Smooth muscle cell of the brain vasculature (primary cell): ENCODE measurements at regions not wholly inside any gene's neighbourhood (a gene's known extent, or its start where the extent isn't known, plus 50 kb on each side); places are given as distances from the start of the nearest gene placed in this dataset.

Experiments used
- DNase-seq: peaks from one replicate; pipeline ENCODE4 v3.0.0-alpha.2; 2012; ENCODE audit warnings: low read depth, low spot score

DNA sequence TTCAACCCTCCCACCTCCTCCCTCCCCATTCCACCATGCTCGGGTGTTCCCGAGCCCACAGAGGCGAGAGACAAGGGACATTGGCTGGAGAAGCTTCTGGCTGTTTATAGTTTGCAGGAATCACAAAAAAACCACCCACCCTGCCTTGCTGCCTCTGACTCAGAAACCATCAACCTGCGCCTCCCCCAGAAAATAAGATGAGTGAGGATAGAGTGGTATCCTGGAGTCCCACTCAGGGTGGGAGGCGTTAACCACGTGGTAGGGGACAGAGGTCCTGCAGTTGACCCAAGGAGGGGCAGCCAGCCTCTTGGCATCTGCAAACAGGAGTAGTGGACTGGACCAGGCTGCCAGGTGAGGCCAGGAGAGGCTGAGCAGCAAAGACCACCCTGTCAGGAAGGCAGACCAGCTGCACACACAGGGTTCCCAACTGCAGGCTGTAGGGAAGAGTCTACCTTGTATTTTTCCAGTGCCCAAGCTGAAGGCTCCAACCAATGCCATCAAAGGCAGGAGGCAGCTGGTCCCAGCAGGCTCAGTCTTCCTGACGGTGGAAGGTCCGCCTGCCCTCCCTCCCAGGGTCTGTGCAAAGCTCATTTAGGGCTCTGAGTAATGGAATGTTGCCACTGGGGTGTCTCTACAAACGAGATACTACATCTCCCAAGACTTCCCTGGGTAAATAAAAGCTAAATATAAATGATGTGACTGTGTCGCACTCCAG lies 201.5 kb upstream of the TNRC6C start:
- DNase-seq, result no peak

DNA sequence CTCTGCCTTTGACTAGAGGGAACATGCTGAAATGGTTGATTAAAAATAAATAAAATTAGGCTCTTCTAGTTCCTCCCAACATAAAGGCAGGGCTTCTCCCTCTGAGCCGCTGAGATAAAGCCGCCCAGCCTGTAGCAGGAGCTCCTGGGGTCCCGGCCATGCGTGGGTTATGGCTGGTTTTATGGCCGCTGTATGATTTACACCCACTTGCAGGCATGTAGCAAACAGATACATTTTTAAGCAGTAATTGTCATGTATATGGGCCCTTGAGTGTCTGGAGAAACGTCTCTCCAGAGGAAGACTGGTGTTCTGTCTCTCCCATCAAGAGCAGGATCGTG lies 201.0 kb upstream of the TNRC6C start:
- no peak for DNase-seq

DNA sequence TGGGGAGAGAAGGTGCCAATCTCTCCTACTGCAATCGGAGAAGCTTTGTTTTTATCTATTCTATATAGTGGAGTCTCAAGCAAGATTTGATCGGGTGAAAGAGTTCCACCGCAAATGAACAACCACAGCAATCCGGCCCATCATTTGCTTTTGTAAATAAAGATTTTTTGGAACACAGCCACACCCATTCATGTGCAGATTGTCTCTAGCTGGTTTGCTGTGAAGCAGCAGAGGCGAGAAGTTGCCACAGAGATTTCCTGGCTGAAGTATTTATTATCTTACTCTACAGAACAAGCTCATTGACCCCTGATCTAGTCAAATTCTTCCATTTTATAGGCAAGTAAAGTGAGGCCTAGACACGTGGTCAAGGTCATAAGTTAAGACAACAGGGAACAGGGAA lies 195.5 kb upstream of the TNRC6C start:
- DNase-seq, result no peak

DNA sequence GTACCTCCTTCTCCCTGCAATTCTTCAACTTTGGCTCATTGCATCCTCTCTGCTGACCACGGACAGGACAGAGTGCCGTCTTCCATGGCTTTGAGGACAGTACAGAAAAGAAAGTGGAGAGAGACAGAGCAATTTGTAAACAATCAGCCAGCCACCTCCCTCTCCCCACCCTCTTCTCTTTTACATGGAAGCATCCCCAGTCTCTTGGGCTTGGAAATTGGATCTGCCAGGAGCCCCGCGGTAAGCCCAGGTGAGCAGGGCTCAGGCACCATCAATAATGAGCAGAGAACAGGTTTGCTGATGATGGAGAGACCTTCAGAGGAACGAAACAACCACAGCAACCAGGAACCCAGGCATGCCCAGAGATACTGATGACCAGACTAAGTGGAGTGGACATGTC lies 194.9 kb upstream of the TNRC6C start:
- no peak for DNase-seq

DNA sequence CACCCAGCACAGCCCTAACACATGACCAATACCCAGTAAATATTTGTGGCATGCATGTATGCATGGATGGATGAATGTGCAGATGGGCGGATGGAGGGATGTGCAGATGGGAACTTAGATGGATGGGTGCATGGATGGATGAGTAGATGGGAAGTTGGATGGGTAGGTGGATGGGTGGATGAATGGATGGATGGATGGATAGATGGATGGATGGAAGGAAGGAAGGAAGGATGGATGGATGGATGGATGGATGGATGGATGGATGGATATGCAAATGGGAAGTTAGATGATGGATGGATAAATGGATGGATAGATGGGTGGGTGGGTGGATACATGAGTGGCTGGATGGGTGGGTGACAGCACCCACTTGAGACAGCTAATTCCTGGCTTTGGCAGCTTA lies 193.2 kb upstream of the TNRC6C start:
- no peak for DNase-seq

DNA sequence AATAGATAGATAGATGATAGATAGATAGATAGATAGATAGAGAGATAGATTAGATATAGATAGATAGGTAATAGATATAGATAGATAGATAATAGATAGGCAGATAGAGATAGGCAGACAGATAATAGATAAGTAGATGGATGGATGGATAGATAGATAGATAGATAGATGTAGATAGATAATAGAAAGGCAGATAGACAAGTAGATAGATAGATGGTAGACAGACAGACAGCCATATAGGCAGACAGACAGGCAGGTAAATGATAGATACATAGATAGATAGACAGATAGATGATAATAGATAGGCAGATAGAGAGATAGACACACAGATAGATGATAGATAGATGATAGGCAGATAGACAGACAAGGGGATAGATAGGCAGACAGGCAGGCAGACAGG lies 191.4 kb upstream of the TNRC6C start:
- DNase-seq, result no peak

DNA sequence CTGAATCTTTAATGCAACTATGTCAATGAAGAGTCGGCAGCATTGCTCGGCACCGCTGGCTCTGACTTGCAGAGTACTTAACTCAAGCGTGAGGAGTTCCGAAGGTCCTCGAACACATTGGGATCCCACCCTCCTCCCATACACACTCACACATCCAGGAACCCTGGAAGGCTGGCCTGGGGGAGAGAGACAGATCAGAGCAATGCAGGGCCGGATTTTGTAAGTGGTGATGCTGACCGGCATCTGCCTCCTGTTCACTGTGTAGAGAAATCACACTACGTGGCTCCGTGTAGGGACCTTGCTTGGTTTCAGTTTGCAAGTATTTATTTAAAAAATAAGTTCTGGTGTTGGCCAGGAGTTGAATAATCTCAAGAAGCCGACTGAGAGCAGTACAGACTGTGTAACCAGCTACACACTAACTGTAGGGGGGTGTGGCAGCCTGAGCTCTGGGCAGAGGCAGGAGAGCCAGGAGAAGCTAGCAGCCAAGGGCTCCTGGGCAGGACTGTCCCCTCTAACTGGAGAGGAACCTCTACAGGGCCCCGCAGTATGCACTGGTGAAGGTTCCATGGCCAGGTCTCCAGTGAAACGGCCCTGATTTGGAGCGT lies 190.2 kb upstream of the TNRC6C start:
- no peak for DNase-seq

DNA sequence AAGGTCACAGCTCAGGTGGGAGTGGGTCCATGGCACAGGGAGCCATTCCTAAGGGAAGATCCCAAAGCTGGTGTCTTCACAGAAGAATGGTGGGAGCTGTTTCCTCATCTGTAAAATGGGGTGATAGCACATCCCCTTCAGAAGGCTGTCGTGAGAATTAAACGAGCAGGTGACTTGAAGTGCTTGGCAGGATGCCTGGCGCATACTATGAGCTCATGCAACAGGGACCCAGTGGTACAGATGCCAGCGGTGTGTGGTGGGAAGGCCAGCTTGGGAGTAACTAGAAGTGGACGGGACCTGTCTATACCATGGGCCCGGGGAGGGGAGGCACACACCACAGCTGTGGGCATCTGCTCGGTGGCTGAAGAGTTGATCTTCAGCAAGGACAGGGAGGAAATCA lies 189.3 kb upstream of the TNRC6C start:
- DNase-seq, result no peak

DNA sequence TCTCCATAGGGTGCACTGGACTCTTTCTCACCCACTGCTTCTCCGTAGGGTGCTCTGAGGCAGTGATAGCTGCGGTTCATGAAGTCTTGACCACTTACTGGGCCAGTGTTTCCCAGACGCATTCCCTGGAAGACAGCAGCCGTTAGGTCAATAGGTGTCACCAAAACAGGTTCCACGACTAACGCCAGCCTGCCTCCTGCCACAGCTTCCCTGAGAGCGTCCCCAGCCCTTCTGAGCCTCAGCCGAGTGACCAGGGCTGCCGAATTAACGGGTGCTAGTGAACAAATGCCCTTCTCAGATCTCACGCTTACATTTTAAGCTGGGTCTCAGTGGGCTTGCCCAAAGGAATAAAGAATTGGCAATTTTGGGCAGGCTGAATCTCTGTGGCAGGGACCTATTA lies 188.7 kb upstream of the TNRC6C start:
- no peak for DNase-seq

DNA sequence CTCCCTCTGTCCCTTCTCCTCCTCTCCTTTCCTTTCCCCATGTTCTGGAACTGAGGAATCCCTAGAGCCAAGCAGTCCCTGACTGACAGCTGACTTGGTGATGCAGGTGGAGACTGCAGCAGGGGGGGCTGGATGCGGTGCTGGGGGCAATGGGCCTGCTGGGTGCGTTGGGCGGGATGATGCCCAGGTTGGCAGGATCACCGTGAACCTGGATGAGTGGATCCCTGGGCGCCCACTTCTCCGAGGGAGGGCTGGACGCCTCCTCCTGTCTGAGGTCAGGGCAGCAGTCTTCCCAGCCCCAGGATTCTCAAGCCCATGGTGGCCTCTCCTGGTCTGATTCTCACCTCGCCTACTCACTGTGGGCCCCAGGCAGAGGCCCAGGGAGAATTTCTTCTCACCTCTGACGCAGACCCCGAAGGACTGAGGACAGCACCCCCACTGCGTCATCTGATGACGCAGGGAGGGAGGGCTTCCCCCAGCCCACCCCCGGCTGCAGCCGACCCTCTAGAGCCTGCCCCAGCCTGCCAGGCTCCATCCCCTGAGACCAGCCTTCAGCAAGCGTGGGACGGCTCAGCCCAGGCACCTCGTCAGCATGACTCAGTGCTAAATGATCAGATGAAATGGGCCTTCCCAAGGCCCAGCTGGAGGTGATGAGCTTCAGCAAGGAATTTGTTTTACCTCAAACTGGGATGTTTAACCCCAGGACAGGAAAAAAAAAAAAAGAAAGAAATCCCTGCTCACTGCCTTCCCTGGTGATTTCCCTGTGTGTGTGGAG lies 188.0 kb upstream of the TNRC6C start:
- DNase-seq, result peak; percentile 20

DNA sequence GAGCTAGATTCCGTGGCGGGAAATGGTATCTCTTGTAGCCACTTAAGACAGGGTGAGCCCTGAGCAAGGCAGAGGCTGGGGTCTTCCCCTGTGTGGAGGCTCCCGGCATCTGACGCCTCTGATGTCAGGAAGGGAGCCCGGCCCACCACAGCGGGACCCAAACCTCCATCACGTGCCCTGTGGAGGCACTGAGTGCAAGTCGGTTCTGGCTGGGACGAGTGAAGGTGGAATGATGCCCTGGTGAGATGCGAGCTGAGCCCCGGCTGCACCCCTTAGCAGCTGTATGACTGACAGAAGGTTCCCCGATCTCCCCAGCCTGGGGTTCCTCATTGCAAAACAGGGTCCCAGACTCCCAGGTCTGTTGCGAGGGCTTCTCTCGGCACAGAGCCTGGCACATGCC lies 187.4 kb upstream of the TNRC6C start:
- DNase-seq, result no peak

DNA sequence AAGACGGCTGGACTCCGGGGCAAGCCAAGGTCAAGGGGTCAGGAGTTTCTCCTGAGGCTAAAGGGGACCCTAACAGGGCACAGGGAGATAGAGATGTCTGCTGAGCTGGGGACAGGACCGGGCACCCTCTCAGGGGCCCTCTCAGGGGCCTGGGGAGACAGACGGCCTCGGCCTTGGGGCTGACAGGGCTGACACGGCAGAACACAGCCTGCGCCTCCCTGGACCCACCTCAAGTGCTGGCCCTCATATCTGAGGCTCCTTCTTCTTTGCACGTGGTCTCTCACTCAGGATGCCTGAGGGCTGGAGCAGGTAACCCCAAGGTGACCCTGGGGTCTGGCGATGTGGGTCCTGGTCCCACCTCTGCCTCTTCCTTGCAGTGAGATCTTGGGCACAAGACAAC lies 186.9 kb upstream of the TNRC6C start:
- DNase-seq, result no peak

DNA sequence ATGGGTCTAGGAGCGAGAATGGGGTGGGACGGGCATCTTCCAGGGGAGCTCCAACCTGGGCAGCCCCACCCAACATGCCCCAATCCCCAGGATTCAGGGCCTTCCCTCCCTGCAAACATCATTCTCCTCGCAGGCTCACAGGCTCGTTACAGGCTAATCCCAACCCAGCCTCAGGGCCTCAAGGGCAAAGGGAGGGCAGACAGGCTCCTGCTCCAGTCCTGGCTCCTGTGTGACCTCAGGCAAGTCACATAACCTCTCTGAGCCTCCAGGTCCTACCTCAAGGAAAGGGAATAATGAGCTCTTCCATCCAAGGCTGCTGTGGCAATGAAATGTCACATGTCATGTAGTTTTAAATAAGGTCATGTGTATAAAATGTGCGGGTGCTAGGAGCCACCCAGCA lies 186.5 kb upstream of the TNRC6C start:
- DNase-seq, result no peak

DNA sequence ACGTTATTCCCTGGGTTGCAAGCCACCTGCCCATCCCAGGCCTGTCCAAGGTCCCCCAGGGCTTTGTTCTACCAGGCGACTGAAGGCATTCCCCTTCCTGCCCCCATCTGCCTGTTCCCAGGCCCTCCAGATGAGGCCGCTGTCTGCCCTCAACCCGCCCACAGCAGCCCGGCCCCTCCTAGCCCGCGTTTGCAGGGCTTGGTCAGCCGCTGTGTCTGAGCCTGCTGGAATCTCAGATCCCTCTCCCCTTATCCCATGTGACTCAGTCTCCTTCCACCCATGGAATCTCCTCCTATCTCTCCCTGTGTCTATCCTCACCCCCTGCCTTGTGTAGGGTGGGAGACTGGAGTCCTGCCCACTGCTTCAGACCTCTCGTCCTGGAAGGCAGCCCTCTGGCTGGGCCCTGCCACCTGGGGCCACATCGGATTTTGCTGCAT lies 186.0 kb upstream of the TNRC6C start:
- no peak for DNase-seq

DNA sequence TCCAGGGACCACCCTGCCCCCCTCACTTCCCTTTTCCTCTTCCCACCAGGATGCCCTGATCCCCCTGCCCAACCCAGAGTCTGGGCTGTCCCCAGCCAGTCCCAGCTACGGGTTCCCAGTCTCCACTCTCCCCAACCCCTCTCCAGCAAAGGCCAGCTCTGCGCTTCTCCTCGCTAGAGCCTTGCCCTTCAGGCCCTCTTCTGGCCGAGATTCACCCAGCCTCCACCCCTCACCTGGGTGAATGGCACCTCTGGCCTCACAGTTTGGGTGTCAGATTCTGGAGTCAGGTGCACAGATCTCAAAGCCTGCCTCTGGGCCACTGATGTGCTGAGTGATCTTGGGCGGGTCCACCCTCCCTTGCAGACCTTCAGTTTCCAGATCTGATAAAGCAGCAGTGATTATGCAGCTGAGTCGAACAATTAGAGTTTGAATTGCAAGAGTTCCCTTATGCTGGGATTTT lies 185.6 kb upstream of the TNRC6C start:
- DNase-seq, result no peak

DNA sequence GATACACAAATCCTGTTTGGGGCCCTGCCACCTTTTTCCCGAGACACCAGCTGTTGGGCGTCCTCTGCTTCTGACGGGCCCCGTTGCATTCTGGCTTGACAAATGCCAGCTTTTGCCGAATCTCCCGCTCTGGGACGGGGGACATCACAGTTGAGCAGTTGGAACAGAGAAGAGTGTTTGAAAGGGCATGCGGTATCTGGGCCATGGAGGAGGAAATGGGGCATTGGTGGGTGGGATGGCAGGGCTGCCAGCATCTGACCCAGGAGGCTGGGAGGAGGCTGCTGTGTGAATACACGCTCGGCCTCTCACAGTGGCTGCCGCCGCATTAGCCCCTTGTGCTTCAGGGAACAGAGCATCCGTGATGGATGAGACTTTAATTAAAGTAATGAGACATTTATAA lies 184.3 kb upstream of the TNRC6C start:
- no peak for DNase-seq

DNA sequence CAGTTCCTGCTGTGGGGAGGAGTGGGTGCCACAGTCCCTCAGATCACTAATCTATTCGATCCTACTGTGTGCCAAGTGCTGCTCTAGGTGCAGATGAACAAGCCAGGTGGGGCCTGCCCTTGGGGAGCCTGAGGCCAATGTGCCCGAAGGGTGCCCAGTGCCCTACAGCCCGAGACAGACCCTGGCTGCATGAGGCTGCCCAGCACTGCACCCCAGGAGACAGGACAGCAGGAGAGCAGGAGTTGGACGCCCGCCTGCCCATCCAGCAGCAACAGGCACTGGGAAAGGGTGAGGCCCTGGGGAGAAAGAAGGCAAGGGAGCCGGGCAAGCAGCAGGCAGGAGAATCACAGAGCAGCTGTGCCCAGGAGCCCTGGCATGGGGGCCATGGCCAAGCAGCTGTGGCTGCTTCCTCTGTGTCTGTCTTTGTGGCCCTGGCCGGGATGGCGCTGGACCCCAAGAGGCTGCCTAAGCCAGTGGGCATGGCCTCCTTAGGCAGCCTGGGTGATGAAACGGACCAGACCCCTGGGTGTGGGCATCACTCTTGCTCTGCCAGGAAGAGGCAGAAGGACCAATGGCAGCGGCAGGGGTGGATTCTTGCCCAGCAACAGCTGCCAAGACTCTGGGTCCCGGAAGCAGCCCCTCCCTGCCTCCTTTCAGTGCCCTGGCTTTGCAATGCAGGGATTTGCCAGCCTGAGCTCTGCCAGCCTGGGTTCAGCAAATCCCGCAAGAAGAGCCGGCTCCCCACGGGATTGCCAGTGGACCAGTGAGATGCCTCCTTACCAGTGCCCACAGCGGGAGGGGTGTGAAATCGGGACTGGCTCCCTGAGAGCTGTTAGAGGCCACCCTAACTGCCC lies 179.6 kb upstream of the TNRC6C start:
- DNase-seq, result no peak

DNA sequence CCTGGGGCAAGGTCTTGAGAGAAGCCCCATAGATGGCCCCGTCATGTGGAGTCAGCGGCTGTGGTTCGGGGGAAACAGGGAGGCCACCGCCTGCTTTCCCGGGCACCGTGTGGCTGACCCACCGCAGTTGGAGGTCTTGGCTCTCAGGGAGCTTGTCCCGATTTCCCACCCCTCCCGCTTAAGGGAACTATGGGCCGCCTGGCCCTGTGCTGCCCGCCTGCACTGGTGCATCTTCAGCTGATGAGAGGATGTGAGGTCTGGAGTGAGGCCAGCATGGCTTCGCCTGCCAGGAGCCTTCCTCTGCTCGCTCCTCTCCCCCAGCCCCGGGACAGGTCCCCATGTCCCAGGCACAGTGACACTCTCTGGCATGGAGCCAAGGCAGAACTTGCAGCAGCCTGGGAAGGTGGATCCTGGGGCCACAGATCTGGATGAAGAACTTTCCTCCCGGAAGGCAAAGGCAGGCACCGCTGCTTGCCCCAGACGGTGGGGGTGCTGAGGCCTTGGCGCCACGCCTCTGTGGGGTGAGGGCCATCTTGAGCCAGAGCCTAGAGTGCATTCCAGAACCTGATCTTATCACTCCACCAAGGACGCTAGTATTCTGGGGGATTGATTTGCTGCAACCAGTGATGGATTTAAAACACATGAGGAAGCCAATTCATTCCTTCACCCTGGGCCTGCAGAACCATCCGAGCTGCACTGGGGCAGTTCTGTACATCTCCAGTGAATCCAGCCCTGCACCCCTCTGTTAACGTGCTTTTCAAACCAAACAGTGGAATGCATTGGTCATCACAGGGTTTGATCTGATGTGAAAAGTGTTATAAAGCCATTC lies 178.6 kb upstream of the TNRC6C start:
- no peak for DNase-seq

DNA sequence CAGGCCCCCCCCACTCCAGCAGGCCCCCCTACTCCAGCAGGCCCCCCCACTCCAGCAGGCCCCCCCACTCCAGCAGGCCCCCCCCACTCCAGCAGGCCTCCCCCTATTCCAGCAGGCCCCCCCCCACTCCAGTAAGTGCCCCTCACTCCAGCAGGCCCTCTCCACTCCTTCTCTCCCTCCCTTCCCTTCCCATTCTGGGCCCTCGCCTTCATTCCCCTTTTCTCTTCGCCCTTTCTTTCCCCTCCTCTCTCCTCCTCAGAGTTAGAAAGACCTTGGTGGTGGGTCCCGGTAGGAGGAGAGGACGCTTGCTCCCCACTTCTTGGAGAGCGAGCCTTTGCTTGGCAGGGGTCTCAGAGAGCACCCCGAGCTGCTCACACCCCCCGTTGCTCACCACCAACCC lies 177.0 kb upstream of the TNRC6C start:
- DNase-seq, result no peak

DNA sequence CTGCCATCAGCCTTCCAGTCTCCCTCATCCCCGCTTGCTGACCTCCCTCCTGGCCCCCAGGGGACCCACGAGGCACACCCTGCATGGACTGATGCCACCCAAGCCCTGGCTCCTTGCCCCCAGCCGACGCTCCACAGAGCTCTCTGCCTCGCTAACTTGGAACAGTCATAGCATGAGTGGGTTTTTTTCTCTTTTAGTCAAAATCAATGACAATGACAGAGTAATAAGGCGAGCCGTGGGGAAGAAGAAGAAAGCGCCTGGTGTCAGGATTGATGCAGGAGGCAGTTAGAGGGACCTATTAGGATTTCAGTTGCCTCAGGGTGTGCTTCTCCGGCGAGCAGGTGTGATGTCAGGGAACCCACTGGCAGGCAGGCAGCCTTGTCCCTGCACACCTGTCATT lies 176.3 kb upstream of the TNRC6C start:
- DNase-seq, result no peak

DNA sequence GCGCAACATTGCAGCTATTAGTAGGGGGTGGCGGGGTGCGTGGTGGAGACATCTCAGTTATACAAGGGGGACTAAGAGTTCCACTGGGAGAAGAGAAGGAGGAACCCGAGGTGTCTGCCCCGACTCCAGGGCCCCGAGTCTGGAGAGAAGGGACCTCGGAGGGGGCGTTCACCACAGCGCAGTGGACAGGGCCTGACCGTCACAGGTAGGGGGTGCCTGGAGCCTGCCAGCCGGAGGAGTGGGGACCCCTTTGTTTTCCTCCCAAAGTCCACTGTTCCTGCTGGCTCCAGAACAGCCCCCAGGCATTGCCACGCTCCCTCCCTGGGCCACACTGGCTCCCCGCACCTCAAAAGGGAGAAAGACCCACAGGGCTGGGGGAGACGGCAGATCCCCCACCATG lies 175.9 kb upstream of the TNRC6C start:
- DNase-seq, result no peak
